GM23338 (cell line): ENCODE measurements at regions not wholly inside any gene's neighbourhood (a gene's known extent, or its start where the extent isn't known, plus 50 kb on each side); places are given as distances from the start of the nearest gene placed in this dataset.

Experiments
- ATAC-seq: fragments of 200-7000 bp; cut with Tn5 transposase; 3 replicates; pipeline ENCODE4 v1.9.1; 2020
- DNase-seq: peaks from one replicate; pipeline ENCODE4 v3.0.0-alpha.2; 2015; ENCODE audit warnings: low spot score
- H2AFZ ChIP-seq: fragments of 200-600 bp; sonication (generic); 2 replicates; pipeline ENCODE4 v1.8.0; 2016; ENCODE audit warnings: antibody characterized with exemption, mild to moderate bottlenecking, moderate library complexity
- H3F3A ChIP-seq: fragments of 200-600 bp; sonication (generic); replicated peaks from 2 replicates; pipeline ENCODE4 v1.8.0; 2017; ENCODE audit warnings: antibody characterized with exemption, mixed run types, low read depth
- H3K27ac ChIP-seq: fragments of 200-600 bp; sonication (generic); 2 replicates; pipeline ENCODE4 v1.6.1; 2016; ENCODE audit warnings: low read depth
- H3K27me3 ChIP-seq: fragments of 200-600 bp; sonication (generic); 2 replicates; pipeline ENCODE4 v1.8.0; 2016; ENCODE audit warnings: mild to moderate bottlenecking, mixed run types, moderate library complexity; ENCODE audit not compliant: insufficient read depth
- H3K36me3 ChIP-seq: fragments of 200-600 bp; sonication (generic); 2 replicates; pipeline ENCODE4 v1.8.0; 2016; ENCODE audit warnings: mild to moderate bottlenecking; ENCODE audit not compliant: insufficient read depth
- H3K4me1 ChIP-seq: fragments of 200-600 bp; sonication (generic); 2 replicates; pipeline ENCODE4 v1.8.0; 2016; ENCODE audit warnings: mild to moderate bottlenecking, moderate library complexity; ENCODE audit not compliant: insufficient read depth
- H3K4me2 ChIP-seq: fragments of 200-600 bp; sonication (generic); 2 replicates; pipeline ENCODE4 v1.7.1; 2017; ENCODE audit warnings: mixed run types
- H3K4me3 ChIP-seq: fragments of 200-600 bp; sonication (generic); 2 replicates; pipeline ENCODE4 v1.6.1; 2016; ENCODE audit warnings: mixed run types
- H3K79me2 ChIP-seq: fragments of 200-600 bp; sonication (generic); replicated peaks from 2 replicates; pipeline ENCODE4 v1.8.0; 2017; ENCODE audit warnings: mild to moderate bottlenecking; ENCODE audit not compliant: insufficient read depth
- H3K9me2 ChIP-seq: fragments of 200-600 bp; sonication (generic); 2 replicates; pipeline ENCODE4 v1.8.0; 2017; ENCODE audit not compliant: insufficient read depth
- H4K20me1 ChIP-seq: fragments of 200-600 bp; sonication (generic); replicated peaks from 2 replicates; pipeline ENCODE4 v1.8.0; 2017; ENCODE audit warnings: mild to moderate bottlenecking; ENCODE audit not compliant: insufficient read depth
- H3K27ac Mint-ChIP-seq: 2 replicates; pipeline ENCODE4 v1.8.0; 2020; ENCODE audit warnings: inconsistent platforms, mild to moderate bottlenecking, moderate library complexity, mixed read lengths
- H3K27me3 Mint-ChIP-seq: 3 replicates; pipeline ENCODE4 v1.8.0; 2022; ENCODE audit warnings: low read depth, mild to moderate bottlenecking, moderate library complexity, mixed read lengths, inconsistent platforms; ENCODE audit not compliant: insufficient read depth, poor library complexity
- H3K36me3 Mint-ChIP-seq: 3 replicates; pipeline ENCODE4 v1.8.0; 2021; ENCODE audit warnings: low read depth, mild to moderate bottlenecking, inconsistent platforms, moderate library complexity, mixed read lengths
- H3K4me1 Mint-ChIP-seq: 3 replicates; pipeline ENCODE4 v1.8.0; 2020; ENCODE audit warnings: mild to moderate bottlenecking, inconsistent platforms, mixed read lengths
- H3K4me3 Mint-ChIP-seq: 3 replicates; pipeline ENCODE4 v1.8.0; 2021; ENCODE audit warnings: moderate library complexity, mild to moderate bottlenecking, inconsistent platforms, mixed read lengths
- H3K9me3 Mint-ChIP-seq: 3 replicates; pipeline ENCODE4 v1.8.0; 2020; ENCODE audit warnings: moderate library complexity, mild to moderate bottlenecking, inconsistent platforms, mixed read lengths
- CREB1 ChIP-seq: fragments of 250-450 bp; sonication (Bioruptor Pico); IDR thresholded peaks from 2 replicates; pipeline ENCODE4 v1.5.0; 2020; ENCODE audit warnings: low read depth, mild to moderate bottlenecking, moderate library complexity
- CTCF ChIP-seq, 2 experiments: fragments of 200-600 bp in 1 of 2; sonication (generic) in 1 of 2; conservative IDR thresholded peaks; 2 replicates each; pipeline versions ENCODE4 v1.5.1 to v1.6.1; 2016 to 2017; ENCODE audit warnings: antibody characterized with exemption in 2 of 2, low read depth in 2 of 2, mild to moderate bottlenecking in 2 of 2, moderate library complexity in 1 of 2
- EZH2 ChIP-seq: fragments of 200-600 bp; sonication (generic); IDR thresholded peaks from one replicate; pipeline ENCODE4 v1.8.0; 2017; ENCODE audit warnings: antibody characterized with exemption, mild to moderate bottlenecking, low read depth; ENCODE audit not compliant: unreplicated experiment
- EZH2phosphoT487 ChIP-seq: fragments of 200-600 bp; sonication (generic); IDR thresholded peaks from one replicate; pipeline ENCODE4 v1.8.1; 2018; ENCODE audit warnings: antibody characterized with exemption; ENCODE audit not compliant: unreplicated experiment
- JUNB ChIP-seq: IDR thresholded peaks from one replicate; pipeline ENCODE4 v1.6.1; 2016; ENCODE audit warnings: antibody characterized with exemption; ENCODE audit not compliant: unreplicated experiment
- NANOG ChIP-seq: IDR thresholded peaks from 2 replicates; pipeline ENCODE4 v1.6.1; 2016; ENCODE audit warnings: antibody characterized with exemption, borderline replicate concordance
- POLR2AphosphoS5 ChIP-seq: IDR thresholded peaks from 2 replicates; pipeline ENCODE4 v1.6.1; 2016; ENCODE audit warnings: antibody characterized with exemption, low read depth
- REST ChIP-seq: IDR thresholded peaks from one replicate; pipeline ENCODE4 v1.6.1; 2018; ENCODE audit warnings: antibody characterized with exemption; ENCODE audit not compliant: unreplicated experiment
- STAT1 ChIP-seq: IDR thresholded peaks from one replicate; pipeline ENCODE4 v1.6.1; 2016; ENCODE audit warnings: antibody characterized with exemption; ENCODE audit not compliant: unreplicated experiment
- ZNF114 ChIP-seq: fragments of 250-450 bp; sonication (Bioruptor Pico); IDR thresholded peaks from 2 replicates; pipeline ENCODE4 v1.5.0; 2020; ENCODE audit warnings: mild to moderate bottlenecking, moderate library complexity
- ZNF331 ChIP-seq: fragments of 250-450 bp; sonication (Bioruptor Pico); IDR thresholded peaks from 2 replicates; pipeline ENCODE4 v1.5.0; 2020; ENCODE audit warnings: low read depth, mild to moderate bottlenecking, moderate library complexity
- TF ChIP-seq, protein P1 (sequence below): fragments of 250-450 bp; sonication (Bioruptor Pico); IDR thresholded peaks from 2 replicates; pipeline ENCODE4 v1.5.0; 2020; ENCODE audit warnings: mild to moderate bottlenecking, moderate library complexity
- TF ChIP-seq, protein P2 (sequence below): IDR thresholded peaks from 2 replicates; pipeline ENCODE4 v1.6.1; 2016; ENCODE audit warnings: antibody characterized with exemption

DNA sequence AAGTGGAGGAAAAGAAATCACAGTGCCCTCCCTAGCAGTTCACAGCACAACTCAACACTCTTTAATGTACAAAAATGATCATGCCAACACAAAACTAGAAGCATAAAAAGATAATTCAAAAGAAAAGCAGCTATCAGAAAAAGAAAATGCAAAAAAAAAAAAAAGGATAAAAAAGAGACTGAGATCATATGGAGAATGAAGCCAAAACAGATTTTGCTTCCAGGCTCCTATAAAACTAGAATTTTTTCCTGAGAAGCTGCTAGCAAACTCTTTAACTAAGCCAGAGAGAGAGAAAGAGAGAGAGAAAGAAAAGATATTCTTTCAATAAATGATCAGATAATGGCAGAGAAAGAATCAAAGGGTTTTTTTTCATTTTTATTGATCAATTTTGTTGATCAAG lies 288.0 kb upstream of the ANKRD30A start:
- Histone ChIP-seq H3K27me3 (no peaks in the 10 kb centered on the region), H3K4me1 (no peaks in the 10 kb centered on the region), H3K36me3 (no peaks in the 10 kb centered on the region), H4K20me1 (no peaks in the 10 kb centered on the region), H3F3A (no peaks in the 10 kb centered on the region), H3K4me3 (no peak overlapping the region), H3K79me2 (no peaks in the 10 kb centered on the region), H3K27ac (no peak overlapping the region), H3K9me2 (no peaks in the 10 kb centered on the region), H2AFZ (no peak overlapping the region), H3K4me2 (no peak overlapping the region)
- no peak overlapping the region for H3K4me3 Mint-ChIP-seq
- TF ChIP-seq ZNF114: no peak
- no peak for TF ChIP-seq NANOG
- TF ChIP-seq POLR2AphosphoS5: no peak
- TF ChIP-seq, protein P1, sequence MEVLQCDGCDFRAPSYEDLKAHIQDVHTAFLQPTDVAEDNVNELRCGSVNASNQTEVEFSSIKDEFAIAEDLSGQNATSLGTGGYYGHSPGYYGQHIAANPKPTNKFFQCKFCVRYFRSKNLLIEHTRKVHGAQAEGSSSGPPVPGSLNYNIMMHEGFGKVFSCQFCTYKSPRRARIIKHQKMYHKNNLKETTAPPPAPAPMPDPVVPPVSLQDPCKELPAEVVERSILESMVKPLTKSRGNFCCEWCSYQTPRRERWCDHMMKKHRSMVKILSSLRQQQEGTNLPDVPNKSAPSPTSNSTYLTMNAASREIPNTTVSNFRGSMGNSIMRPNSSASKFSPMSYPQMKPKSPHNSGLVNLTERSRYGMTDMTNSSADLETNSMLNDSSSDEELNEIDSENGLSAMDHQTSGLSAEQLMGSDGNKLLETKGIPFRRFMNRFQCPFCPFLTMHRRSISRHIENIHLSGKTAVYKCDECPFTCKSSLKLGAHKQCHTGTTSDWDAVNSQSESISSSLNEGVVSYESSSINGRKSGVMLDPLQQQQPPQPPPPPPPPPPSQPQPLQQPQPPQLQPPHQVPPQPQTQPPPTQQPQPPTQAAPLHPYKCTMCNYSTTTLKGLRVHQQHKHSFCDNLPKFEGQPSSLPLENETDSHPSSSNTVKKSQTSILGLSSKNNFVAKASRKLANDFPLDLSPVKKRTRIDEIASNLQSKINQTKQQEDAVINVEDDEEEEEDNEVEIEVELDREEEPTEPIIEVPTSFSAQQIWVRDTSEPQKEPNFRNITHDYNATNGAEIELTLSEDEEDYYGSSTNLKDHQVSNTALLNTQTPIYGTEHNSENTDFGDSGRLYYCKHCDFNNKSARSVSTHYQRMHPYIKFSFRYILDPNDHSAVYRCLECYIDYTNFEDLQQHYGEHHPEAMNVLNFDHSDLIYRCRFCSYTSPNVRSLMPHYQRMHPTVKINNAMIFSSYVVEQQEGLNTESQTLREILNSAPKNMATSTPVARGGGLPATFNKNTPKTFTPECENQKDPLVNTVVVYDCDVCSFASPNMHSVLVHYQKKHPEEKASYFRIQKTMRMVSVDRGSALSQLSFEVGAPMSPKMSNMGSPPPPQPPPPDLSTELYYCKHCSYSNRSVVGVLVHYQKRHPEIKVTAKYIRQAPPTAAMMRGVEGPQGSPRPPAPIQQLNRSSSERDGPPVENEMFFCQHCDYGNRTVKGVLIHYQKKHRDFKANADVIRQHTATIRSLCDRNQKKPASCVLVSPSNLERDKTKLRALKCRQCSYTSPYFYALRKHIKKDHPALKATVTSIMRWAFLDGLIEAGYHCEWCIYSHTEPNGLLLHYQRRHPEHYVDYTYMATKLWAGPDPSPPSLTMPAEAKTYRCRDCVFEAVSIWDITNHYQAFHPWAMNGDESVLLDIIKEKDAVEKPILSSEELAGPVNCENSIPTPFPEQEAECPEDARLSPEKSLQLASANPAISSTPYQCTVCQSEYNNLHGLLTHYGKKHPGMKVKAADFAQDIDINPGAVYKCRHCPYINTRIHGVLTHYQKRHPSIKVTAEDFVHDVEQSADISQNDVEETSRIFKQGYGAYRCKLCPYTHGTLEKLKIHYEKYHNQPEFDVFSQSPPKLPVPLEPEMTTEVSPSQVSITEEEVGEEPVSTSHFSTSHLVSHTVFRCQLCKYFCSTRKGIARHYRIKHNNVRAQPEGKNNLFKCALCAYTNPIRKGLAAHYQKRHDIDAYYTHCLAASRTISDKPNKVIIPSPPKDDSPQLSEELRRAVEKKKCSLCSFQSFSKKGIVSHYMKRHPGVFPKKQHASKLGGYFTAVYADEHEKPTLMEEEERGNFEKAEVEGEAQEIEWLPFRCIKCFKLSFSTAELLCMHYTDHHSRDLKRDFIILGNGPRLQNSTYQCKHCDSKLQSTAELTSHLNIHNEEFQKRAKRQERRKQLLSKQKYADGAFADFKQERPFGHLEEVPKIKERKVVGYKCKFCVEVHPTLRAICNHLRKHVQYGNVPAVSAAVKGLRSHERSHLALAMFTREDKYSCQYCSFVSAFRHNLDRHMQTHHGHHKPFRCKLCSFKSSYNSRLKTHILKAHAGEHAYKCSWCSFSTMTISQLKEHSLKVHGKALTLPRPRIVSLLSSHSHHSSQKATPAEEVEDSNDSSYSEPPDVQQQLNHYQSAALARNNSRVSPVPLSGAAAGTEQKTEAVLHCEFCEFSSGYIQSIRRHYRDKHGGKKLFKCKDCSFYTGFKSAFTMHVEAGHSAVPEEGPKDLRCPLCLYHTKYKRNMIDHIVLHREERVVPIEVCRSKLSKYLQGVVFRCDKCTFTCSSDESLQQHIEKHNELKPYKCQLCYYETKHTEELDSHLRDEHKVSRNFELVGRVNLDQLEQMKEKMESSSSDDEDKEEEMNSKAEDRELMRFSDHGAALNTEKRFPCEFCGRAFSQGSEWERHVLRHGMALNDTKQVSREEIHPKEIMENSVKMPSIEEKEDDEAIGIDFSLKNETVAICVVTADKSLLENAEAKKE (CRISPR knock-in tag): no peak
- no peak for TF ChIP-seq REST
- no peak for TF ChIP-seq JUNB
- no peak for TF ChIP-seq STAT1
- TF ChIP-seq, protein P2, sequence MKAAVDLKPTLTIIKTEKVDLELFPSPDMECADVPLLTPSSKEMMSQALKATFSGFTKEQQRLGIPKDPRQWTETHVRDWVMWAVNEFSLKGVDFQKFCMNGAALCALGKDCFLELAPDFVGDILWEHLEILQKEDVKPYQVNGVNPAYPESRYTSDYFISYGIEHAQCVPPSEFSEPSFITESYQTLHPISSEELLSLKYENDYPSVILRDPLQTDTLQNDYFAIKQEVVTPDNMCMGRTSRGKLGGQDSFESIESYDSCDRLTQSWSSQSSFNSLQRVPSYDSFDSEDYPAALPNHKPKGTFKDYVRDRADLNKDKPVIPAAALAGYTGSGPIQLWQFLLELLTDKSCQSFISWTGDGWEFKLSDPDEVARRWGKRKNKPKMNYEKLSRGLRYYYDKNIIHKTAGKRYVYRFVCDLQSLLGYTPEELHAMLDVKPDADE: no peak
- no peak for TF ChIP-seq CTCF (conservative IDR thresholded peaks at IDR 0.05; ENCODE audit: low read depth in 2 of 2)
- no peak for TF ChIP-seq CREB1 (CRISPR knock-in tag)
- TF ChIP-seq EZH2: no peak
- TF ChIP-seq EZH2phosphoT487: no peak
- TF ChIP-seq ZNF331 (CRISPR knock-in tag): no peak
- ATAC-seq (no peak), DNase-seq (no peak)
- no peak overlapping the region for H3K27ac Mint-ChIP-seq
- H3K36me3 Mint-ChIP-seq: no peaks in the 10 kb centered on the region
- H3K4me1 Mint-ChIP-seq: no peaks in the 10 kb centered on the region
- no peaks in the 10 kb centered on the region for H3K27me3 Mint-ChIP-seq
- H3K9me3 Mint-ChIP-seq: peaks cover 17% of the 10 kb centered on the region
